ENCODE measurements at regions not wholly inside any gene's neighbourhood (a gene's known extent, or its start where the extent isn't known, plus 50 kb on each side); places are given as distances from the start of the nearest gene placed in this dataset.

GRCh38 chr18:60965856-60966255 lies 367.4 kb upstream of the CDH20 start:
- TF ChIP-seq, protein P1, sequence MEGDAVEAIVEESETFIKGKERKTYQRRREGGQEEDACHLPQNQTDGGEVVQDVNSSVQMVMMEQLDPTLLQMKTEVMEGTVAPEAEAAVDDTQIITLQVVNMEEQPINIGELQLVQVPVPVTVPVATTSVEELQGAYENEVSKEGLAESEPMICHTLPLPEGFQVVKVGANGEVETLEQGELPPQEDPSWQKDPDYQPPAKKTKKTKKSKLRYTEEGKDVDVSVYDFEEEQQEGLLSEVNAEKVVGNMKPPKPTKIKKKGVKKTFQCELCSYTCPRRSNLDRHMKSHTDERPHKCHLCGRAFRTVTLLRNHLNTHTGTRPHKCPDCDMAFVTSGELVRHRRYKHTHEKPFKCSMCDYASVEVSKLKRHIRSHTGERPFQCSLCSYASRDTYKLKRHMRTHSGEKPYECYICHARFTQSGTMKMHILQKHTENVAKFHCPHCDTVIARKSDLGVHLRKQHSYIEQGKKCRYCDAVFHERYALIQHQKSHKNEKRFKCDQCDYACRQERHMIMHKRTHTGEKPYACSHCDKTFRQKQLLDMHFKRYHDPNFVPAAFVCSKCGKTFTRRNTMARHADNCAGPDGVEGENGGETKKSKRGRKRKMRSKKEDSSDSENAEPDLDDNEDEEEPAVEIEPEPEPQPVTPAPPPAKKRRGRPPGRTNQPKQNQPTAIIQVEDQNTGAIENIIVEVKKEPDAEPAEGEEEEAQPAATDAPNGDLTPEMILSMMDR (conservative IDR thresholded peaks at IDR 0.05; ENCODE audit: low read depth, low read length): no peak
- TF ChIP-seq EZH2 (IDR thresholded peaks at IDR 0.05; ENCODE audit: borderline replicate concordance, low read depth, low read length, poor library complexity, severe bottlenecking): no peak

Measured in A673 (cell line).